HG02678 (cell line): ENCODE measurements at regions not wholly inside any gene's neighbourhood (a gene's known extent, or its start where the extent isn't known, plus 50 kb on each side); places are given as distances from the start of the nearest gene placed in this dataset.

ENCODE experiments used
- ATAC-seq: cut with Tn5 transposase; IDR thresholded peaks from one replicate; pipeline ENCODE4 v1.9.1; 2021; ENCODE audit warnings: mild to moderate bottlenecking, moderate library complexity; ENCODE audit not compliant: unreplicated experiment

DNA sequence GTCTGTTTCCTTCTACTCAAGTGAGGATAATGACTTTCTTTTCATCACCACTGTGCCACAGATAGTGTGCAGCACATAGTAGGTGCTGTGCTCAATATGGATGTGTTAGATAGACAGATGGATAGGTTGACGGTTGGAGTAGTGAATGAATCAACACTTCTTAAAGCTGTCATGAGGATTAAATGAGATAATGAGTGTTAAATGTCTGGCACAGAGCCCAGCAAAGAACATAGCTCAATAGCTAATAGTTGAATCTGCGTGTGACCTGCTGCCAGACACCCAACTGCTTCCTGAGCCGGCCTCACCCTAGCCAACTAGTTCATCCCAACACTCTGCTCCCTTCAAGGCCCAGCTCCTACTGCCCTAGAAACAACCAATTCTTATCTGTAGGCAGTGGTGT lies 67.7 kb upstream of the PJA1 start:
- no peak for ATAC-seq

DNA sequence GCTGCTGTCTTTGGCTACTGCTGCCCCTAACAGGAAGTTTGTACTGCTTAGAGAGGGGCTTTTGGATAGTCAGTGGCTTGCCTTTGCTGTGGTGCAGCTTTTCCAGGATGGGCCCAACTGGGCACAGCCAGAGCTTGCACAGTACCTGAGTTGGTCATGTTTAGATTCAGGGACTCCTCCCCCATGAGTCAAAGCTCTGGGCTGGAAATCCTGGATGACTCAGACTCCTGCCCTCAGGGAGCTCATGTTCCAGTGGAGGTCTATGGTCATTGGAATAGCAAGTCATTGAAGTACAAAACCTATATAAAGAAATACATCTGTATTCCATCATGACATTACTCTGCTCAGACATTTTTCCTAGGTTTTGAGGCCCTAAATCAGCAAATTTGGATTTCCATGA lies 66.7 kb upstream of the PJA1 start:
- no peak for ATAC-seq

DNA sequence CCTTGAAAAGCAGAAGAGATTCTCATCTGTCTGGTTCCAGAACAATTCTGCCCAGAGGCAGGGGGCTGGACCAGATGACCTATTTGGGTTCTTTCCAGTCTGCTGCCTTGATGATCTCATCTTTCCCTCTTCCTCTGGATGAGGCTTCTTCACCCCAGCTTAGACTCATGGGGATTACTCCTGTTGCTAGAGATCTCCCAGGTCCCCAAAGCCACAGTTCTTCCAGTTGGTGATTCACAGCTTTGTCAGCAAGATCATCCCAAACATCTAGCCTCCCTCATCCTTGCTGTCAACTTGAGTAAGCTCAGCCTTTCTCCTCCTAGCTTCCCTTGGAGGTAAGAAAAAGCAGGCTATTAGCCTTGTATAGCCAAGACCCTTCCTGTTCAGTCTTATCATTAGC lies 64.2 kb upstream of the PJA1 start:
- no peak for ATAC-seq

DNA sequence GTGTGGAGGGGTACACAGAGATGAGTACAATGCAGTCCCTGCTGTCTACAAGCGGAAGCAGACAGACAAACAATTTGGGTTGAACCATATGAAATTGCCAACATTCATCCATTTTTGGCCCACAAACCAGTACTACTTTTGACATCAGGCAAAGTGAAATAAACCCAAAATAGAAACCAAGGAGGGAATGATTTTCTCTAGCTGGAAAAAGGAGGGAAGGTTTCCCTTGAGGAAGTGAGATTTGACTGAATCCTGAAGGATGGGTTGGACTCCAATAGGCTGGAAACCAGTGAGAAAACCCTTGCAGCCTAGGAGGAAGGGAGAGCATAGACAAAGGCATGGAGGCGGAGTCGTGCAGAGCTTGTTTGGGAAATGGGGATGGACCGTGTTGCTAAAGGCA lies 63.5 kb upstream of the PJA1 start:
- ATAC-seq: no peak

DNA sequence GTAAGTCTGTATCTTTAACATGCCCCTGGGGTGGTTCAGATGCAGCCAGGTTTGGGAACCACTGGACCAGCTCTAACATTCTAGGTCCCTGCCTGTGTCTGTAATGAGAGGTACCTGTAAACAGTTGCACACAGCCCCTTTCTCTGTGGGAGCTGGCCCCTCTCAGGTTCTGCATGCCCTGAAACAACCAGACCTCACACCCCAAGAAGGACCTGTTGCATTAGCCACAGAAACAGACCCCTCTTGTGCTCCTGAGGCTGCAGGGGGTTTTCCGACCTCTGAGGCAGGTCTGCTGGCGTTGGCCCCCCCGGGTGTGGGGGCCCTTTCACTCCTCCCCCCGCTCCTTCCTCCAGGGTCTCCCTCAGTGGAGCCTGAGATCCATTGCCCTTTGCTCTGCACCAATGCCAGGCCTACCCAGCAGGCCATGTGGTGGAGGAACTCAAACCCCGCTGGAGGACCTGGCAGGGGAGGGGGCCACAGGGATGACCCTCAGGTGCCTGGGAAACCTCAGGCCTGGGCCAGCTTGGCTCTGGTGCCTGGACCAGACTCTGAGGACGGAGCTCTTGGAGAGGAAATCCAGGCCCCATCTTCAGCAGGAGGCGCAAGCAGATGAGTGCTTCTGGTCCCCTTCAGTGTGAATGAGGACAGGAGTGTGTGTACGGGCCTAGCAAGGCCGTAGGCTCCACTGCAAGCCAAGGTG lies 61.4 kb upstream of the PJA1 start:
- no peak for ATAC-seq

- ATAC-seq: peak; percentile 56
Observed at GRCh38 chrX:69222103-69223090, 57.1 kb upstream of the PJA1 start.

DNA sequence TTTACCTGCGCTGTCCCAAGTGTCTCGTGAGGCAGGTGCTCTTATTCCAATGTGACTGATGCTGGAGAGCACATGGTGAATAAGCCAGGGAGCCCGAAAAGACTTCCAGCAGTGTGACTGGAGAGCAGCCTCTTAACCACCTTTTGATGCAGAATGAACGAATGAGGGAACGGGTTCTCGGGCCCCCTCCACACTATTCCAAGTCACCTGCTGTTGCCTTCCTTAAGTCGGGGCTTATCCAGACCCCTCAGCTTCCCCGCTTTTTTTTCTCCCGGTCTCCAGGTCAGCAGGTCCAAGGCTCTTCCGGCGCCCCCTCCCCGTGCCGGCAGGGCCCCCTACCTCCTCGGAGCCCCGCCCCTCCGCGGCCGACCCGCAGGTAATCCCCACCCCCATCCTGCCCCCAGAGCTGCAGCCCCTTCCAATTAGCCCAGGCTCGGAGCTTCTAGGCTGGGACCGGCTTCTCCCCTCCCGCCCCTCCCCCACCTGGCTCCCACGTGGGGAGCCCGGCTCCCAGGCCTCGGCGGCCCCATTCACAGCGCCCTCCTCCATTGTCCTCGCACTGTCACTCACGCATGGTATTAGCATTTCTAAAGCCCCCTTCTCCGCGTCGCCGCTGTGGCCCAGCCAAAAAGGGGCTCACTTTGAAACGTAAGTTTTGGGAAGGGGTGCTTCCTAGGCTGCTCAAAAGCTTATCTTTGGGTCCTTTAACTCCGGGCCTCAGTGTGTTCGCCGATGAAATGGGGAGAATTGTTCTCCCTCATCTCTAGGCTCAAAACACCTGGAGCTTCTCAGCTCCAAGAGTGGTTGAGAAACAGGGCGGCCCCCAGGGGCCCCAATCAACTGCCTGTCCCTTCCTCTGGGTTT lies 56.2 kb upstream of the PJA1 start:
- no peak for ATAC-seq

DNA sequence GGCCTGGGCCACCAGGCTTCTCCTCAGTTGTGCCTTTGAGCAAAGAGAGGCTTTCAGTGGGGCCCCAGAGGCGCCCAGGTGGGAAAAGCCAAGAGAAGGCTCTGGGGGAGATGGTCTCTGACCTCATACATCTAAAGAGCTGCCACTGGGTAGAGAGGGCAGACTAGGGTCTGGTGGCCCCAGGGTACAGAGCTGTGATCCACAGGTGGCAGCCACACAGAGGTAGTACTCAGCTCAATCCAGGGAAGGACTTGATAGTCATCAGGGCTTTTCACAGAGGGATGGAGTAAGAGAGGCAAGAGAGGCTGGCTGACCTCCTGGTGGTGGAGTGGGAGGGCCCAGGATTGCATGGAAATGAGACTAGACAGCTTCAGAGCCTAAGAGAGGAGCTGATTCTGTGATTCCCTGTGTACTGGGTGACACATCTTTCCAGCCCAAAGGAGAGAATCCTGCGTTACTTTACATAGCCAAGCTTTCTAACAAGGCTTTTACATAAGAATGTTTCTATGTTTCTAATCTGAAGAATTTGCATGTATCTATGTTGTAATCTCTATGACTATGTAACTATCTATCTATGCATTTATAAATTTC lies 53.2 kb upstream of the PJA1 start:
- ATAC-seq: no peak

- ATAC-seq: no peak
Observed at GRCh38 chrX:69216911-69217310, 51.7 kb upstream of the PJA1 start.

- ATAC-seq: no peak
Observed at GRCh38 chrX:69216446-69216845, 51.2 kb upstream of the PJA1 start.

- ATAC-seq: no peak
Observed at GRCh38 chrX:69215161-69215875, 50.1 kb upstream of the PJA1 start.
